22Rv1 (cell line): ENCODE measurements at regions not wholly inside any gene's neighbourhood (a gene's known extent, or its start where the extent isn't known, plus 50 kb on each side); places are given as distances from the start of the nearest gene placed in this dataset.

Experiments used
- ZFX ChIP-seq: fragments of 450-650 bp; IDR thresholded peaks from 2 replicates; pipeline ENCODE4 v1.6.1; 2017; ENCODE audit warnings: antibody characterized with exemption, borderline replicate concordance
- TF ChIP-seq, protein P1 (sequence below): fragments of 450-650 bp; IDR thresholded peaks from 2 replicates; pipeline ENCODE4 v1.5.1; 2017; ENCODE audit warnings: mild to moderate bottlenecking

DNA sequence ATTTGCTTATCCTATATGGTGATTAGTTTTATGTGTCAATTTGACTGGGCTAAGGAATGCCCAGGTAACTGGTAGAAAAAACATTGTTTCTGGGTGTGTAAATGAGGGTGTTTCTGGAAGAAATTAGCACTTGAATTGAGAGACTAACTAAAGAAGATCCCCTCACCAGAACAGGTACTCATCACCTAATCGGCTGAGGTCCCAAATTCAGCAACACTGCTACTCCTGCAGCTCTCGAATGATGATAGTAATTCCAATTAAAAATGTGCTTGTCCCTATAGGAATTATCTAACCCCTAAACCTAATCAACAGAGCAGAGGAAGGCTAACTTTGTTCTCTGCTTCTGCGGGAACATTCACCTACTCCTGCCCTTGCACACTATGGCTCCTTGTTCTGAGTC, 464.5 kb upstream of the CHST9 start:
- TF ChIP-seq, protein P1, sequence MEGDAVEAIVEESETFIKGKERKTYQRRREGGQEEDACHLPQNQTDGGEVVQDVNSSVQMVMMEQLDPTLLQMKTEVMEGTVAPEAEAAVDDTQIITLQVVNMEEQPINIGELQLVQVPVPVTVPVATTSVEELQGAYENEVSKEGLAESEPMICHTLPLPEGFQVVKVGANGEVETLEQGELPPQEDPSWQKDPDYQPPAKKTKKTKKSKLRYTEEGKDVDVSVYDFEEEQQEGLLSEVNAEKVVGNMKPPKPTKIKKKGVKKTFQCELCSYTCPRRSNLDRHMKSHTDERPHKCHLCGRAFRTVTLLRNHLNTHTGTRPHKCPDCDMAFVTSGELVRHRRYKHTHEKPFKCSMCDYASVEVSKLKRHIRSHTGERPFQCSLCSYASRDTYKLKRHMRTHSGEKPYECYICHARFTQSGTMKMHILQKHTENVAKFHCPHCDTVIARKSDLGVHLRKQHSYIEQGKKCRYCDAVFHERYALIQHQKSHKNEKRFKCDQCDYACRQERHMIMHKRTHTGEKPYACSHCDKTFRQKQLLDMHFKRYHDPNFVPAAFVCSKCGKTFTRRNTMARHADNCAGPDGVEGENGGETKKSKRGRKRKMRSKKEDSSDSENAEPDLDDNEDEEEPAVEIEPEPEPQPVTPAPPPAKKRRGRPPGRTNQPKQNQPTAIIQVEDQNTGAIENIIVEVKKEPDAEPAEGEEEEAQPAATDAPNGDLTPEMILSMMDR = no peak
- no peak for TF ChIP-seq ZFX
